Smooth muscle cell (in vitro differentiated cells): ENCODE measurements at regions not wholly inside any gene's neighbourhood (a gene's known extent, or its start where the extent isn't known, plus 50 kb on each side); places are given as distances from the start of the nearest gene placed in this dataset.

Experiments used
- DNase-seq: peaks from one replicate; lab custom pipeline; 2025; ENCODE audit not compliant: unreplicated experiment; lab: John Stamatoyannopoulos, UW
- H2AFZ ChIP-seq: fragments of 200-600 bp; sonication (generic); 2 replicates; pipeline ENCODE4 v1.6.0; 2016; ENCODE audit warnings: antibody characterized with exemption, low read depth, mild to moderate bottlenecking
- H3F3A ChIP-seq: fragments of 200-600 bp; sonication (generic); 2 replicates; pipeline ENCODE4 v1.6.0; 2017; ENCODE audit warnings: antibody characterized with exemption, low read depth
- H3K27ac ChIP-seq: fragments of 200-600 bp; sonication (generic); 2 replicates; pipeline ENCODE4 v1.5.1; 2016; ENCODE audit warnings: low read depth, mild to moderate bottlenecking
- H3K27me3 ChIP-seq: fragments of 200-600 bp; sonication (generic); 2 replicates; pipeline ENCODE4 v1.6.1; 2016; ENCODE audit warnings: low read depth, mild to moderate bottlenecking
- H3K36me3 ChIP-seq: fragments of 200-600 bp; sonication (generic); 2 replicates; pipeline ENCODE4 v1.5.1; 2016; ENCODE audit warnings: low read depth
- H3K4me1 ChIP-seq: fragments of 200-600 bp; sonication (generic); 2 replicates; pipeline ENCODE4 v1.5.1; 2016; ENCODE audit warnings: low read depth
- H3K4me2 ChIP-seq: fragments of 200-600 bp; sonication (generic); 2 replicates; pipeline ENCODE4 v1.6.0; 2016; ENCODE audit warnings: mild to moderate bottlenecking
- H3K4me3 ChIP-seq: fragments of 200-600 bp; sonication (generic); 2 replicates; pipeline ENCODE4 v1.5.1; 2016; ENCODE audit warnings: mild to moderate bottlenecking
- H3K79me2 ChIP-seq: fragments of 200-600 bp; sonication (generic); 2 replicates; pipeline ENCODE4 v1.6.0; 2016; ENCODE audit warnings: low read depth, mild to moderate bottlenecking
- H3K9ac ChIP-seq: fragments of 200-600 bp; sonication (generic); 2 replicates; pipeline ENCODE4 v1.6.0; 2016; ENCODE audit warnings: low read depth
- H3K9me3 ChIP-seq: fragments of 200-600 bp; sonication (generic); replicated peaks from 2 replicates; pipeline ENCODE4 v1.5.1; 2016; ENCODE audit warnings: low read depth
- H4K20me1 ChIP-seq: fragments of 200-600 bp; sonication (generic); 2 replicates; pipeline ENCODE4 v1.6.0; 2016; ENCODE audit warnings: low read depth
- CTCF ChIP-seq: fragments of 200-600 bp; sonication (generic); IDR thresholded peaks from 2 replicates; pipeline ENCODE4 v1.5.1; 2017; ENCODE audit warnings: borderline replicate concordance, mild to moderate bottlenecking, antibody characterized with exemption; ENCODE audit not compliant: insufficient read depth, poor library complexity, severe bottlenecking
- WGBS: methylation state at CpG from one replicate; pipeline ENCODE4 v1.1.7; 2016; ENCODE audit warnings: low lambda C conversion rate; 5-methylcytosine and 5-hydroxymethylcytosine counted together

- H3K9me3 ChIP-seq = no peaks in the 10 kb centered on the region
- peaks cover 7% of the 10 kb centered on the region for H3K27me3 ChIP-seq
- no peak overlapping the region for H2AFZ ChIP-seq
- H3K27ac ChIP-seq = no peak overlapping the region
- 61% methylated on average over 2 of the region's 2 CpGs for WGBS
- no peak overlapping the region for H3K4me3 ChIP-seq
- no peak for TF ChIP-seq CTCF
- no peaks in the 10 kb centered on the region for H4K20me1 ChIP-seq
- H3K79me2 ChIP-seq = no peaks in the 10 kb centered on the region
- H3K36me3 ChIP-seq = no peaks in the 10 kb centered on the region
- no peaks in the 10 kb centered on the region for H3F3A ChIP-seq
- no peaks in the 10 kb centered on the region for H3K4me1 ChIP-seq
- no peak overlapping the region for H3K9ac ChIP-seq
- no peak for DNase-seq
- H3K4me2 ChIP-seq = peak overlapping the region; percentile 24
Measured at GRCh38 chr12:107226126-107226525, 132.8 kb upstream of the CRY1 start.

- no peaks in the 10 kb centered on the region for H3K9me3 ChIP-seq
Measured at GRCh38 chr12:107228076-107228475, 134.7 kb upstream of the CRY1 start.

GRCh38 chr12:107229827-107230226, 136.5 kb upstream of the CRY1 start:
- no peaks in the 10 kb centered on the region for H4K20me1 ChIP-seq
- no peak overlapping the region for H3K9ac ChIP-seq
- H3F3A ChIP-seq = no peaks in the 10 kb centered on the region
- H3K4me2 ChIP-seq = no peak overlapping the region
- H3K9me3 ChIP-seq = no peaks in the 10 kb centered on the region
- no peak for TF ChIP-seq CTCF
- 82% methylated on average over 5 of the region's 5 CpGs for WGBS
- H3K79me2 ChIP-seq = no peaks in the 10 kb centered on the region
- DNase-seq = no peak
- no peaks in the 10 kb centered on the region for H3K36me3 ChIP-seq
- H3K4me3 ChIP-seq = no peak overlapping the region
- H3K27ac ChIP-seq = no peak overlapping the region
- H3K27me3 ChIP-seq = peaks cover 17% of the 10 kb centered on the region
- no peak overlapping the region for H2AFZ ChIP-seq
- H3K4me1 ChIP-seq = no peaks in the 10 kb centered on the region

More at GRCh38 chr12:107228076-107228475, 134.7 kb upstream of the CRY1 start:
- no peak overlapping the region for H3K27ac ChIP-seq
- H3K4me2 ChIP-seq = no peak overlapping the region
- H3K9ac ChIP-seq = no peak overlapping the region
- WGBS = 64% methylated on average over 4 of the region's 4 CpGs
- H3K36me3 ChIP-seq = no peaks in the 10 kb centered on the region
- DNase-seq = no peak
- H4K20me1 ChIP-seq = no peaks in the 10 kb centered on the region
- TF ChIP-seq CTCF = no peak
- H3K27me3 ChIP-seq = peaks cover 17% of the 10 kb centered on the region
- H3K79me2 ChIP-seq = no peaks in the 10 kb centered on the region
- H2AFZ ChIP-seq = no peak overlapping the region
- no peak overlapping the region for H3K4me3 ChIP-seq
- H3F3A ChIP-seq = no peaks in the 10 kb centered on the region
- no peaks in the 10 kb centered on the region for H3K4me1 ChIP-seq

- Histone ChIP-seq H3K9ac (no peak overlapping the region), H3F3A (no peaks in the 10 kb centered on the region), H3K4me3 (no peak overlapping the region), H3K4me1 (no peaks in the 10 kb centered on the region), H3K4me2 (no peak overlapping the region), H3K9me3 (no peaks in the 10 kb centered on the region), H3K27ac (no peak overlapping the region), H2AFZ (no peak overlapping the region), H3K36me3 (no peaks in the 10 kb centered on the region), H3K27me3 (peaks cover 17% of the 10 kb centered on the region), H4K20me1 (no peaks in the 10 kb centered on the region), H3K79me2 (no peaks in the 10 kb centered on the region)
- no peak for TF ChIP-seq CTCF
- WGBS = 89% methylated on average over 11 of the region's 11 CpGs
- no peak for DNase-seq
Measured at GRCh38 chr12:107231303-107231702, 138.0 kb upstream of the CRY1 start.
